HG03354 (cell line): ENCODE measurements at regions not wholly inside any gene's neighbourhood (a gene's known extent, or its start where the extent isn't known, plus 50 kb on each side); places are given as distances from the start of the nearest gene placed in this dataset.

ENCODE experiments used
- ATAC-seq: cut with Tn5 transposase; IDR thresholded peaks from one replicate; pipeline ENCODE4 v1.9.1; 2021; ENCODE audit warnings: mild to moderate bottlenecking; ENCODE audit not compliant: unreplicated experiment, poor library complexity, severe bottlenecking

DNA sequence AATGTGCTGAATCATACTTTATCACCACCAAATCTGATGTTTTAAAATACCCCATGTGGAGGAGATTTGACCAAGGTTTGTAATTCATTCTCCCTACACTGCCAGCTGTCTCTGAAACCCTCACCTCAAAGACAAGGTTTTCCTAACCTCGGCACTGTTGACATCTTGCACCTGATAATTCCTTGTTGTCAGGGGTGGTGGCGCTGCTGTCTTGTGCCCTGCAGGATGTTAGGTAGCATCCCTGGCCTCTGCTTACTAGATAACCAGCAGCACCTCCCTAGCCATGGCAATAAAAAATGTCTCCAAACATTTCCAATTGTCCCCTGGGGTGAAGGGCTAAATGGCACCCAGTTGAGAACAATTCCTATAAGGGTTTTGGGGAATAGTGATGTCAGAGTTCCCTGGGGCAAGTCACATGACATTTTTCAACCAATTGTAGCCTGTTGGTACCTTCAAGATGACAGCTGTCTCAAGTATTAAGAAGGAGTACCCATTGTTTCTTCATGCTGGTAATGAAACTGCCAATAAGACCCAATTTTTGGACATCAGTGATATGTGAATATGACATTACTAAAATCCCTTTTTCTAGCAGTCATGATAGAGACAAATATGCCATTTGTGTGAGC is 160.6 kb upstream of the PLCXD3 start:
- no peak for ATAC-seq

DNA sequence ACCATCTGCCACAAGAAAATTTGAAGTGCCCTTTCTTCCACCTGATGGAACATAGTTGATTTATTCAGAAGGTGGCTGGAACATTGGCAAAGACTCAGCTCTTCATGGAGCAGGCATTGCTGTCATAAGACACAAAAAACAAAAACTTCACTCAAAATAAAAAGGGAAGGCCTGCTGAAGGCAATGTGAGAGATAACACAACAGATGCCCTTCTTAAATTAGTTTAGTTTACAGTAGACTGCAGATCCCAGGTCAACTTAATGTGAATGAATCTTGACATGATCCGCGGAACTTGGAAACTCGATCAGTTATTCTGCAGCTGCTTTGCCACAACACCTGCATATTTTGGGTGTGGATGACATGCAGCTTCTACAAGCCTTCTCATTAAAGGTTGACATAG is 159.8 kb upstream of the PLCXD3 start:
- no peak for ATAC-seq

DNA sequence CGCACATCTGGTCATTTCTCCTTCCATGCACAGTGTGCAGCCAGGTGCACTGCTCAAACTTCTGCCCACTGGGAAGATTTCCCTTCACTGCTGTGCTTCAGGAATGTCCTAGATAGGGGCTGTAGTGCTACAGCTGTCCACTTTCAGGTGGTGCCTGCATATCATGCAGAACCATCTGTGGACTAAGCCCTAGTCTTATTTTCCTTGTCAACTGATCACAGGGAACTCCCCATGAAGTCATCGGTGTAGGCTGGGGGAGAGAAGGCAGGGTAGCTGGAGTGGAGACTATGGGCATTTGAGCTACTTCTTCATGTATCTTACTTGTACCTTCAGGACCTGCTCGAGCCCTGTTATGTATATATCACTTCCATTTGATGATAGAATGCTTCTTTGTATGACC is 150.9 kb upstream of the PLCXD3 start:
- ATAC-seq = no peak

DNA sequence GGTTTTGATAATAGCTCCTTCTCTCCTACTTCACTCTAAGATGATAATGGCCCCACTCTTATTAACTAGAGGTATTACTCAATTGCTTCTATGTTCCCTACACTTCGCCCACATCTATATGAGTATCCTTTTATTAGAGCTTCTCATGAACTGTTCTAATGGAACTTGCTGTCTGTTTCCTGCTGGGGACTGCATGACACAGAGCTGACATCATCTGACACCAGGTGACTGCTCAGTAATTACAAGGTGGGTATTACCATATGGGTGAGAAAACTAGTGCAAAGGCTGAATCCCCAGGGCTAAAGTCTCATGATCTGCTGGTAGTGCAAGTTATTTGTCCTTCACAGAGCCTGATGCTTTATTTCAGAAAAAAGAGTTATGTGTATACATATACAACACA is 146.2 kb upstream of the PLCXD3 start:
- ATAC-seq = no peak

DNA sequence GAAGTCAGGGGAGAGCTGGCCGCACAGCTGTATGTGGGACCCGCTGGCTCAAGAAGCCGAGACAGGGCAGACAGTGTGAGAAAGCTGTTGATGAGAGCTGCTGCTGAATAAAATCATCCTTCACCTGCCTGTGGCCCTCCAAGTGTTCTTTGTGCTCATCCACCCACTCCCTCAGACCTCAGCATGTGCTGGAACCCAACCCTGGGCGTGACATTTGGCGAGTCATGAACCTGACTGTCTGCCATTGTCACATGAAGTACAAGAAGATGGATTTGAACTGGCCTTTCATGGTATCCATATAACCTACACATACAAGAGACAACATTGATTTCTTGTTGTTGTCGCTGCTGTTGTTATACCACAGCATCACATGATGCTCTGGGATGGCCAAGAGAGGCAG is 139.7 kb upstream of the PLCXD3 start:
- no peak for ATAC-seq

DNA sequence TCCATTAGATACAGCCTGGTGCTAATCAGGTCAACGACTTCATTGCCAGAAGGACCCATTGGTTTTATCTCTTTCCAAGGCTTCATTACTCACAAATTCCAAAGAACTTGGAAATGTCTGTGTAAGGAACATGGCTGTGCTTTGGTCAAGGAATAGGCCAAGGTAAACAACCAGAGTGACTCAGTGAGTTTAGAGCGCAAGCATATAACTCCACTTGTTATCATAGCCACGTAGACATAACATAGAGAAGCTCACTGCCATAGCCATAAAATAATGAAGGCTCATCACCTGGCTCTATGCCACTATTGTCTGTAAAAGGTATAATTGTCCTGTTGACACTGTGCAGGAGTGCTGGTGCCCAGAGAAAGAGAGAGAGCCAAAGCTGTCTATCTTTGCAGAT is 139.3 kb upstream of the PLCXD3 start:
- no peak for ATAC-seq

DNA sequence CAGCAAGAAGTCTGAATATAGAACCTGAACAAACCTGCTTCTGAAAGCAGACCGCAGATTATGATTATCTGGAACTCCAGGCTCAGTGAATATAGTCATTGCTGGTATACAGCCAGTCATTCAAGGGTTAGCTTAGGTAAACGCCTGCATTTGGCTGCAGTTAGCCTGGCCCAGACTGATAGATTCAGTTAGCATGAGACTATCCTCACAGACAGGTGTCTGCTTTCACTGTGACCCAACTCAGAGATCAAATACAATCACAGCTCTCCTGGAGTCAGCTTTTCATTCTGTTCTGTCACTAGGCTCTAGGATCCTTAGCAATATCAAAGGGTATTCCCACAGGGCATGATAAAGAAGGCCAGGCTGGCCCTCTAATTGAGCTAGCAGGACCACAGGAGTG is 138.6 kb upstream of the PLCXD3 start:
- no peak for ATAC-seq

DNA sequence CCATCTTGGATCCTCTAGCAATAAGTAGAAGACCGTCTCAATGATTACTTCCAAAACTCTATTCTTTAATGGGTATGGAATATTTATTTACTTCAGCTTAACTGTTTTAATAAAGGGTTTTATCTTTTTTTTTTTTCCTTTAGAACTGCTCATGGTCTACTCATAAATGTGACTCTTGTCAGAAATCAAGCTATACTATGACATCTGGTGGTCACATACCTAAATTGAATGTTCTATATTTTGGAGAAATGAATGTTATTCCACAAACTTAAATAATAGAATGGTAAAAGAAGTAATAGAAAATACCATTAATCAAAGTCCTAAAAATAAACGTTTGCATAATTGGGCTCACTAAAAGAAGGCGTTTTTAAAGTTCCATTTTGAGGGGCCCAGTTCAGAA is 131.2 kb upstream of the PLCXD3 start:
- ATAC-seq = no peak

DNA sequence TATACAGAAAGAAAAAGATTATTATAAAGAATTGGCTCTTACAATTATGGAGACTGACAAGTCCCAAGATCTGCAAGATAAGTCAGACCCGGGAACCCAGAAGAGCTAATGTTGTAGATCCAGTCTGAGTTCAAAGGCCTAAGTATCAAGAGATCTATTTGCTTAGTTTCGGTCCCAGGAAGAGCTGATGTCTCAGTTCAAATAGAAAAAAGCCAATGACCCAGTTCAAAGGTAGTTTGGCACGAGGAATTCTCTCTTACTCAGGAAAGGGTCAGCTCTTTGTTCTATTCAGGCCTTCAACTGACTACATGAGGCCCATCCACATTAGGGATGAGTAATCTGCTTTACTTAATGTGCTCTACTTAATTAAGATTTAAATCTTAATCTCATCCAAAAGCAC is 128.3 kb upstream of the PLCXD3 start:
- no peak for ATAC-seq

DNA sequence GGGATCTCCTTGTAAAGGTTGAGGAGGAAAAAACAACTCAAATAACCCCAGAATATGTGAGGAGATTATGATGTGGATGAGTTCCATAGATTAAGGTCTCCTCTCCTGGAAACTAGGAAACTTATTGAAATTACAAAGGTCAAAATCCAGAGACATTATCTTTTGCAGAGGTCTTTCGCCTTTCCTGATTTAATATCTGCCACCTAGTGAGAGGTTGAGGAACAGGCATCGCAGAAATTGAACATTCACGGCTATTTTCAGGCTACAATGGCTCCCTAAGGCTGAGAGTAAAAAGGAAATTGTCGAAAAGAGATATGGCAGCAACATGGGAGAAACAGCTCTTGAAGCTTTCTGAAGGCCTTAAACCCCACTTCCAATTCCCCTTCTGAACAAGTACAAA is 127.5 kb upstream of the PLCXD3 start:
- no peak for ATAC-seq

DNA sequence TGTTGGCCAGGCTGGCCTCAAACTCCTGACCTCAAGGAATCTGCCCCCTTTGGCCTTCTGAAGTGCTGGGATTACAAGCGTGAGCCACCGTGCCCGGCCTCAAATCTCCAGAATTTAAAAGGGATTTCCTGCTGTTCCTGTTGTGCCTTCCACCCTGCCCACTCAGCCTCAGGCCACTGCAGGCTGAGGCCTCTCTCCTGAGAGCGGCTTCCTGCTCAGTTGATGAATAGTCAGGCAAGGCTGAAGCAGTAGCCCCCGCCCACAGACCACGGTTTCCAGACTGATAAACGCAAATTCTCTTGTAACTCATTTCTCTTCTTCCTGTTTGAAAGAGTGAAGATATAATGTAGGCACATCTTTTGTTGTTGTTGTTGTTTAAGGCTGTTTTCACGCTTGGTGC is 127.0 kb upstream of the PLCXD3 start:
- no peak for ATAC-seq

DNA sequence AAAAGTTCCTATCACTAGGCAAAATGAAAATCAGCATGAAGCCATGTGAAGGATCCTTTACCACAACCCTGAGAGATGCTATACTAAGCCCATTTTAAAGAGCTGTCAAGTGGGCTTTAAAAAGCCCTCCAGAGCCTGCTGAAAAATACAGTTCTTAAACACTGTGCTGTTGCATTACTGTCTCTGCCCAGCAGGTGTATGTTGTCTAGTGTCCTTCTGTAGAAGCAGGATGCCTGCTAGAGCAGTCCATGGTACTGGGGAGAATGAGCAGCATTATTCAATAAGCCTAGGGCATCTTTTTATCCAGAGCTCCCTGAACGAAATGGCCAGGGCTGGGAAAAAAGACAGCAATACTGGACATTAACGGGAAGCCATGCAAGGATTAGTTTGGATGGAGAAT is 126.2 kb upstream of the PLCXD3 start:
- peak; percentile 87 for ATAC-seq

DNA sequence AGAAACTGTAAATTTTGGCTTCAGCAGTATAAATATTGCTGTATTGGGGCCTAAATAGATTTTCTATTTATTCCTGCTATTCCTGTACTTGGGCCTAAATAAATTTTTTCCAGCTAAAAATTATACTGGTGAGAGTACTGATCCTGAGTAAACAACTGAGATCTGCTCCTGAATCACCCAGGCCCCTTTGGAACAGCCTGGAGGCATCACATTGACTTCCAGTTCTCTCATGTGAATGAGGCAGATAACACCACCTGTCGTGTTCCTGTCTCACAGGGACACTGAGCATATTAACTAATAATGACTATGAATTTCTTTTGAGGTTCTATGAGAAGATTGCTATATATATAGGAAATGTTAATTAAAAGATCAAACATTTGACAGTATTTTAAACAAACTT is 119.5 kb upstream of the PLCXD3 start:
- no peak for ATAC-seq

DNA sequence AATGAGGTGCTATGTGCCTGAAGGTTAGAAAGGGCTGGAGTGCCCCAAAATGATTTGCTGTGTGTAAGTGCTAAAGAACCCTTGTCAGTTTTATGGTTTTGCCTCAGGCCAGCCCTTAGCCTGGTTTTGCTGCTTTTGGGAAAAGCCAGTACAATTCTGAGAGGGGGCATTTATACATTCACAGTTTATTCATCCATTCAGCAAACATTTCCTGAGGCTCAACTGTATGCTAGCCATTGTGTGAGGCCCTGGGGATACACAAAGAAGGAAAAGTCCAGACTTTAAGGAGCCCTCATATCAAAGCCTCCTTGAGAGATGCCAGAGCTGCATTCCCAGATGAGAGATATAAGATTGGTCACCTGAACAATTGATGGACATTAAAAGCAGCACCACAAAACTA is 115.2 kb upstream of the PLCXD3 start:
- ATAC-seq = no peak

DNA sequence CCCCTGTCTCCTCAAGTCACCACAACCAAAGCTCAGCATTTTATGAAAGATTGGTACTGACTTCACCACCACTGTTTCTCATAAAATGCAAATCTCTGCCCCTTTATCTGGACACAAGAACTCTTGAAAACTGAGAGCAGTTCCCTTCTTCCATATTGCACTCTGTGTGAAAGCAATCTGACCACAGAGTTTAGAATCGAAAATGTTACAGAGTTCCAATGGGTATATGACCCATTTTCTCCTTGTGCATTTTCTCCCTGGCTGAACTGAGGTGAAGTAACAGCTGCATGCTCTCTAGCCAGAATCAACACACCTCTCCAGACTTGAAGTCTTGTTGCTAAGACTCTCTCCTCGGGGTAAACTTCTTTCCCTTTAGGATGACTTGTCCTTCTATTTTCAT is 111.0 kb upstream of the PLCXD3 start:
- ATAC-seq = no peak

DNA sequence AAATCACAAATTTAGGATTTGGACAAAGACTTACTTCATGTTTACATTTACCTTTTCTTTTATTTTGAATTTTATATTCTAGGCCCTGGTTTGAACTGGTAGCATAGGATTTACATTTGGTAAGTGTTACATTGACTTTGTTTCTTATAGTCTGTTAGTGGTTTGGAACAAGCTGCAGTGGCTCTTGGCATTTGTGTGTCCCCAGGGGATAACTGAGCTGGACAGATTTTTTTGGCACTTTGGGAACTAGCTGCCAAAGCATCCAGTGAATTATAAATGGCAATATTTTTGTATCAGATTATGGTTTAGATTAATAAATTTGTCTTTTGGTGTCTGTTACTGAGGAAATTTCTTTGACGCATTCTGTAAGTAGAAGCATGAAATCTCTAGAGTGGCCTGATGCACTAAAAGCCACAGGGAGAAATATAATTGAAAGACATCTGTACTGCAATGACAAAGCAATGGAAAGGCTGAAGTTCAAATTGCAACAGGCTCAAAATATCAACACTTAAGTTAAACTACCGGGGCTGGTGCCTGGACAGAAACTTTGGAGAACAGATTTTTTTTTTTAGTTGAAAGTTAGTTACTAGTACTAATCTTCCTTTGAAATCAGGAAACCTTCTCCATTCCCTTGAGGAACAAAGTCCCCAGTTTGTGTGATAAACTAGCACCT is 107.6 kb upstream of the PLCXD3 start:
- ATAC-seq = no peak

DNA sequence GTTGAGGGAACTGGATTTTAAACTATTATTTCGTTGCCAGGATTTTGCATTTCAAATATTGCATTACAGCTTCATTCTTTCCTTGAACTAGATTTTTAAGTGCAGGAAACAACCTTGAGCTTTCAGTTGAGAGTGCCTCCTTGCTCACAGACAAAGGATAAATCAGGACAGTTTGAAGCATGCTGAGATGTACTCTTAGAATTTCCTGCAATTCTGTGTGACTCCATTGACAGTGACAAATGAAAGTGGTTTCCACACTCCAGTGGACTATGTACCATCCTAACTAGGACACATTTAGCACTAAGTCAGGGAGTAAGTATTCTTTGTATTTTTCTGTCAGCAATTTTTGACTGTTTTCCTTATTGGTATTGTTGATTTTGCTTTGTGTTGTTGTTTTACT is 100.0 kb upstream of the PLCXD3 start:
- ATAC-seq = no peak

DNA sequence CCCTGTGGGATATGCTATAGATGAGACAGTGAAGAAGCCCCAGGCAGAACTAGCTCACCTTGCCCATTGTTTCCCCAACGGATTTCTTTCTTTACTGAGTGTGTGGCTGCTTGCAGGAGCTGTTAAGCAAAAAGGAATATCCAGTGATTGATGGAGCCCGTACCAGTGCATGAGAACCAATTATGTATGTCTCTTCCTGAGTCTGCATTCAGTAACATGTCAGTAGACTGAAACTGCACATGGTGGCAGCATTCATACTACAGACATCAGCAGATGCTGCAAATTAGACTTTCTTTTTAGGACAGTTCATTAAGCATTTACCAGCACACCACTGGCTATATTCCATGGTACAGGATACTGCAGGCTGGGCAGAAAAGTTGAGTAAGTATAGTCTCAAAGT is 90.3 kb upstream of the PLCXD3 start:
- no peak for ATAC-seq

DNA sequence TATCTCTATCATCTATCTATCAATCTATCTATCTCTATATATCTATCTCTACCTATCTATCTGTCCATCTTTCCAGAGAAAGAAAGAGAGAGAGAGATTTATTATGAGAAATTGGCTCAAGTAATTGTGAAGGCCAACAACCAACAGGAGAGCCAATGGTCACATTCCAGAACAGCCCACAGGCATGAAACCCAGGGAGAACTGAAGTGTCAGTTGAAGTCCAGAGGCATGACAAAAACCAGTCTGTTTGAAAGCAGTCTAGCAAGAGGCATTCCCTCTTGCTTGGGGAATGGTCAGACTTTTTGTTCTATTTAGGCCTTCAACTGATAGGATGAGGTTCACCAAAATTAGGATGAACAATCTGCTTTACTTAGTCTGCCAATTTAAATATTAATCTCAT is 87.6 kb upstream of the PLCXD3 start:
- no peak for ATAC-seq

DNA sequence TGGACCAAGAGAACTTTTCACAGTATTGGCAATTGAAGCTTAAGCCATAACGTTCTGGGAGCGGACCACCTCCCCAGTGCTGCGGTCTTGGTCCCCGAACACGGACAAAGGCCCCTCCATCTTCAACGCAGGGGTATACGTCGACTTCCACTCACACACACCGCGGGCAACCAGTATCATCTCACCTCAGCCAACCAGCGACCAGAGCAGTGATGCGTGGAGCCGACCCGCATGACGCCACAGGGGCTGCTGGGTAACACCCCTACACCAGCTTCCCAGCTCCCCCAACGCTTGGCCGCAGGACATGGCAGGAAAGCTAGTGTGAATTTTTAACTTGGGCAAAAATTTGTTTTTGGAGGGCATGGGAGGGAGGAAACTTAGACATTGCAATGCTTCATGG is 77.3 kb upstream of the PLCXD3 start:
- ATAC-seq = no peak

DNA sequence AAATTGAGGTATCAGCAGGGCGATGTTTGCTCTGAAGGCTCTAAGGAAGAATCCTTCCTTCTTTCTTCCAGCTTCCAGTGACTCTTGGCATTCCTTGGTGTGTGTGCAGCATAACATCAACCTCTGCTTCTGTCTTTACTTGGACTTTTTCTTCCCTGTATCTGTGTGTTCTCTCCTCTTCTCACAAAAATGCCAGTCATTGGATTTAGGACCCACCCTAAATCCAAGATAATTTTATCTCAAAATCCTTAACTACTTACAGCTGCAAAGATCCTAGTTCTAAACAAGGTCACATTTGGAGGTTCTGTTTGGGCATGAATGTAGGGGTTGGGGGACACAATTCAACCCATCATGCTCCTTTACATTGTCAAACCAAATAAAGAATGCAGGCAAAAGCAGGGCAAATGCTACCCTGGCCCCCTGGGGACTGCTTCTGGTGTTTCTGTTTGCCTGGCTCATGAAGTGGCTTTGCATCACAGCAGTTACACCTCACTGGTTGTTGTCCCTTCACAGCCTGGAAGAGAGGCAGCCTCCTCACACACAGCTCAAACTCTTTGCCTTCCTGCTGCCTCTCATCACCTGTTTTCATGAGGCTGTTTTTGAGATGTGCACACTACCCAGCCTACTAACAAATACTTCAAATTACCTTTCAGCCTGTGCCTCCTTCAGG is 64.8 kb upstream of the PLCXD3 start:
- ATAC-seq = no peak
